ENCODE measurements at regions not wholly inside any gene's neighbourhood (a gene's known extent, or its start where the extent isn't known, plus 50 kb on each side); places are given as distances from the start of the nearest gene placed in this dataset.

- Histone ChIP-seq H3K4me1 (ENCODE audit: control insufficient read depth in 2 of 2, insufficient read depth in 2 of 2, low read length in 1 of 2) (no peaks in the 10 kb centered on the region), H3K27me3 (ENCODE audit: control insufficient read depth in 1 of 2, insufficient read depth in 2 of 2, low read length in 2 of 2) (no peaks in the 10 kb centered on the region), H3K4me3 (ENCODE audit: low read depth in 1 of 2, low read length in 2 of 2) (no peak overlapping the region), H3K27ac (ENCODE audit: low read depth in 2 of 2, low read length in 1 of 2) (no peak overlapping the region), H3K36me3 (ENCODE audit: control insufficient read depth in 2 of 2, insufficient read depth in 2 of 2, low read length in 1 of 2) (no peaks in the 10 kb centered on the region), H3K9me3 (ENCODE audit: control insufficient read depth in 2 of 2, insufficient read depth in 1 of 2, low read depth in 1 of 2, low read length in 1 of 2) (no peaks in the 10 kb centered on the region)
- WGBS, 2 donors: 89 to 99% methylated on average over 1 of the region's 1 CpG
Observed at GRCh38 chr2:59910166-59910565, 643.3 kb downstream of the BCL11A start.

DNA sequence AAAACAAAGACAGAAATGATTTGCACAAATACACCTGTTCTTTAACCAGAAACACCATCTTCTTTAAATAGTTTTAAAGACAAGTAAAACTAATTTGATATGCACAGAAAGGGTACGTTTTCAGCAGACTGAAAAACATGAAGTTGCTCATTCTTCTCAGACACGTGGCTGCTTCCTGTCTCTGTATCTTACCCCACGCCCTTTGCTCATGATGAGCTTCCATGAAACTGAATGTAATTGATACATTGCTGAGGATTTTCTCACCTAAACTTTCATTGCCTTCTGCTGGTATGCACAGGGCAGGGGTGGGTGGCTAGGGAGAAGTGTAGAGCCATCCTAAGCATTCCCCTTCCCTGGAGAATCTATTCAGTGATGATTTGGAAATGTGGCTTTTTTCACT, 644.3 kb downstream of the BCL11A start:
- H3K4me3 ChIP-seq (ENCODE audit: low read depth in 1 of 2, low read length in 2 of 2): no peak overlapping the region
- H3K36me3 ChIP-seq (ENCODE audit: control insufficient read depth in 2 of 2, insufficient read depth in 2 of 2, low read length in 1 of 2): no peaks in the 10 kb centered on the region
- 61 to 63% methylated on average over 3 of the region's 3 CpGs for WGBS, 2 donors
- no peaks in the 10 kb centered on the region for H3K27me3 ChIP-seq (ENCODE audit: control insufficient read depth in 1 of 2, insufficient read depth in 2 of 2, low read length in 2 of 2)
- H3K9me3 ChIP-seq (ENCODE audit: control insufficient read depth in 2 of 2, insufficient read depth in 1 of 2, low read depth in 1 of 2, low read length in 1 of 2): no peaks in the 10 kb centered on the region
- H3K27ac ChIP-seq (ENCODE audit: low read depth in 2 of 2, low read length in 1 of 2): no peak overlapping the region
- H3K4me1 ChIP-seq (ENCODE audit: control insufficient read depth in 2 of 2, insufficient read depth in 2 of 2, low read length in 1 of 2): no peaks in the 10 kb centered on the region

GRCh38 chr2:59905731-59906130, 647.7 kb downstream of the BCL11A start:
- no peak overlapping the region for H3K27ac ChIP-seq (ENCODE audit: low read depth in 2 of 2, low read length in 1 of 2)
- 74 to 76% methylated on average over 2 of the region's 2 CpGs for WGBS, 2 donors
- no peaks in the 10 kb centered on the region for H3K36me3 ChIP-seq (ENCODE audit: control insufficient read depth in 2 of 2, insufficient read depth in 2 of 2, low read length in 1 of 2)
- no peaks in the 10 kb centered on the region for H3K9me3 ChIP-seq (ENCODE audit: control insufficient read depth in 2 of 2, insufficient read depth in 1 of 2, low read depth in 1 of 2, low read length in 1 of 2)
- H3K27me3 ChIP-seq (ENCODE audit: control insufficient read depth in 1 of 2, insufficient read depth in 2 of 2, low read length in 2 of 2): no peaks in the 10 kb centered on the region
- H3K4me1 ChIP-seq (ENCODE audit: control insufficient read depth in 2 of 2, insufficient read depth in 2 of 2, low read length in 1 of 2): no peaks in the 10 kb centered on the region
- no peak overlapping the region for H3K4me3 ChIP-seq (ENCODE audit: low read depth in 1 of 2, low read length in 2 of 2)

DNA sequence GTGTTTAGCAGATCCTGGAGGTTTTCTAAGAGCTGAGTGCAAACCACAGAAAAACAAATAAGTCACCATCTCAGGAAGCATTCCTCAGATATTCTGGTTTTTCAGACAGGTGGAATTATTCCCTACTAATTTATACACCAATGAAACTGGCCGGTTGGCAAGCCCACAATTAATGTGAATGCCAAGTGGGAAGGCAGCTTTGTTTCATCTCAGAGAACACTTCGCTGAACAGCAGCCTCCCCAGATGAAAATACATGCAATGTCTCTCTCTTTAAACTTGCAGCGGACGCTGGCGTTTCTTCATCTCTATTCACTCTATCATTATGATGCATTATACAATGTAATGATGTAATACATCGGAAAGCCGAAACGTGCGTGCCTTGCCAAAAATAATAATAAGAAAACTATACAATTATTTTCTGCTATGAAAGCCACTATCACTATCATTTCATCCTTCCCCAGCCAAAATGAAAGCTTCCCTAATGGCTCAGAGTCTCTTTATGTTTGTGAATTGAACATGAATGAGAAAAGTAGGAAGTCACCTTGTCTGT, 649.4 kb downstream of the BCL11A start:
- Histone ChIP-seq H3K36me3 (ENCODE audit: control insufficient read depth in 2 of 2, insufficient read depth in 2 of 2, low read length in 1 of 2) (no peaks in the 10 kb centered on the region), H3K27ac (ENCODE audit: low read depth in 2 of 2, low read length in 1 of 2) (no peak overlapping the region), H3K27me3 (ENCODE audit: control insufficient read depth in 1 of 2, insufficient read depth in 2 of 2, low read length in 2 of 2) (no peaks in the 10 kb centered on the region), H3K4me3 (ENCODE audit: low read depth in 1 of 2, low read length in 2 of 2) (no peak overlapping the region), H3K9me3 (ENCODE audit: control insufficient read depth in 2 of 2, insufficient read depth in 1 of 2, low read depth in 1 of 2, low read length in 1 of 2) (no peaks in the 10 kb centered on the region), H3K4me1 (ENCODE audit: control insufficient read depth in 2 of 2, insufficient read depth in 2 of 2, low read length in 1 of 2) (no peaks in the 10 kb centered on the region)
- WGBS, 2 donors: 58 to 59% methylated on average over 9 of the region's 9 CpGs

DNA sequence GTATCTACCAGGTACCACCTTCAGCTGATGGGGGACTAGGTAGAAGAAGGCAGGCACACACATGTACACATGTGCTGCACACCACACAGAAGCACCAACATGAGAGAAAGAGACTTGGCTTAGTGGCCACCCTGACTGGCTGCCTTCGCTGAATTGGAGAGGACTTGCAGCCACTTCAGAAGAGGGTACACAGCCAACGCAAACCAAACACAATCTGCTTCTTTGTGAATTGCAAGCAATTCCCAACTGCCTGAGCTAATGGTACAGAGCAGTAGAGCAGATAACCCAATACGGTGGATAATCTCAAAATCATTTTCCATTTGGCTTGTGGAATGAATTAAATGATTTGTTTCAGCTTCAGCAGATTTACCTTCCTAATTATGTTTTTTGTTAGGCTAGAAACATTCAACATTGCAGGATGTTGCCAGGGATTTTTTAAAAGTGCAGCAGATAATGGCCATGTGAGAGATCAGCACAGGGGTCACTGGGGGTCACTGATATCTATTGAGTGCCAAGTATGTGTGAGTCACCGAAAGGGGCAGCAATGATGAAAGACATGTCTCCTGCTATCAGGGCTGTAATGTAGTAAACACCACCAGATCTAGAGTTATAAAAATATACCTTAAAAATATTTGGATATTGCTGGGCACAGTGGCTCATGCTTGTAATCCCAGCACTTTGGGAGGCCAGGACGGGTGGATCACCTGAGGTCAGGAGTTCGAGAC, 652.6 kb downstream of the BCL11A start:
- Histone ChIP-seq H3K36me3 (ENCODE audit: control insufficient read depth in 2 of 2, insufficient read depth in 2 of 2, low read length in 1 of 2) (no peaks in the 10 kb centered on the region), H3K27ac (ENCODE audit: low read depth in 2 of 2, low read length in 1 of 2) (no peak overlapping the region), H3K4me3 (ENCODE audit: low read depth in 1 of 2, low read length in 2 of 2) (no peak overlapping the region), H3K4me1 (ENCODE audit: control insufficient read depth in 2 of 2, insufficient read depth in 2 of 2, low read length in 1 of 2) (no peaks in the 10 kb centered on the region), H3K27me3 (ENCODE audit: control insufficient read depth in 1 of 2, insufficient read depth in 2 of 2, low read length in 2 of 2) (no peaks in the 10 kb centered on the region), H3K9me3 (ENCODE audit: control insufficient read depth in 2 of 2, insufficient read depth in 1 of 2, low read depth in 1 of 2, low read length in 1 of 2) (no peaks in the 10 kb centered on the region)
- 81 to 89% methylated on average over 6 of the region's 6 CpGs for WGBS, 2 donors

- WGBS, 2 donors: 85 to 90% methylated on average over 3 of the region's 3 CpGs
- H3K27ac ChIP-seq (ENCODE audit: low read depth in 2 of 2, low read length in 1 of 2): no peak overlapping the region
- no peak overlapping the region for H3K4me3 ChIP-seq (ENCODE audit: low read depth in 1 of 2, low read length in 2 of 2)
- no peaks in the 10 kb centered on the region for H3K4me1 ChIP-seq (ENCODE audit: control insufficient read depth in 2 of 2, insufficient read depth in 2 of 2, low read length in 1 of 2)
- no peaks in the 10 kb centered on the region for H3K27me3 ChIP-seq (ENCODE audit: control insufficient read depth in 1 of 2, insufficient read depth in 2 of 2, low read length in 2 of 2)
- H3K9me3 ChIP-seq (ENCODE audit: control insufficient read depth in 2 of 2, insufficient read depth in 1 of 2, low read depth in 1 of 2, low read length in 1 of 2): no peaks in the 10 kb centered on the region
- H3K36me3 ChIP-seq (ENCODE audit: control insufficient read depth in 2 of 2, insufficient read depth in 2 of 2, low read length in 1 of 2): no peaks in the 10 kb centered on the region
Observed at GRCh38 chr2:59899692-59900091, 653.8 kb downstream of the BCL11A start.

- Histone ChIP-seq H3K4me1 (ENCODE audit: control insufficient read depth in 2 of 2, insufficient read depth in 2 of 2, low read length in 1 of 2) (no peaks in the 10 kb centered on the region), H3K4me3 (ENCODE audit: low read depth in 1 of 2, low read length in 2 of 2) (no peak overlapping the region), H3K36me3 (ENCODE audit: control insufficient read depth in 2 of 2, insufficient read depth in 2 of 2, low read length in 1 of 2) (no peaks in the 10 kb centered on the region), H3K9me3 (ENCODE audit: control insufficient read depth in 2 of 2, insufficient read depth in 1 of 2, low read depth in 1 of 2, low read length in 1 of 2) (no peaks in the 10 kb centered on the region), H3K27me3 (ENCODE audit: control insufficient read depth in 1 of 2, insufficient read depth in 2 of 2, low read length in 2 of 2) (no peaks in the 10 kb centered on the region), H3K27ac (ENCODE audit: low read depth in 2 of 2, low read length in 1 of 2) (no peak overlapping the region)
- 56 to 73% methylated on average over 3 of the region's 3 CpGs for WGBS, 2 donors
Observed at GRCh38 chr2:59896499-59897245, 656.8 kb downstream of the BCL11A start.

- no peak overlapping the region for H3K27ac ChIP-seq (ENCODE audit: low read depth in 2 of 2, low read length in 1 of 2)
Observed at GRCh38 chr2:59893612-59894011, 659.8 kb downstream of the BCL11A start.

DNA sequence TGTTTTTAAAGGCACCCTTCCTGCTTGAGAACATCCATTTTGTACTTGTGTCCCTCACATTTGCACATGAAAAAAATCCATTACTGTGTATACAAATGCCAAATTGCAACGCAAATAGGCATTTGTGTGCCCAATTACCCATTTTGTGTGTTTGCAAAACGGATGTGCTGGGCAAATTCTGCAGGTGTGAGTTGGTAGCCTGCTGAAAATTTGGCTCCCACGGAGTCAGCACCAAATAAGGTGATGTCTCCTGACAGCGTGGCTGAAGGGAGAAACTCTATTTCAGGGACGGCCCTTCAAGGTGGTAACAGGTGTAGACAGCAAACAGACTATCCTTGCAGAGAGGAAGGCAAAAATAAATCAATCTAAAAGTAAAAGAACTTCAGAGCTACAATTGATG, 661.1 kb downstream of the BCL11A start:
- 75 to 77% methylated on average over 5 of the region's 5 CpGs for whole genome bisulfite sequencing, 2 donors
- Histone ChIP-seq H3K4me3 (ENCODE audit: low read depth in 1 of 2, low read length in 2 of 2) (no peak overlapping the region), H3K27me3 (ENCODE audit: control insufficient read depth in 1 of 2, insufficient read depth in 2 of 2, low read length in 2 of 2) (no peaks in the 10 kb centered on the region)

More at GRCh38 chr2:59893612-59894011, 659.8 kb downstream of the BCL11A start:
- no peaks in the 10 kb centered on the region for H3K27me3 ChIP-seq (ENCODE audit: control insufficient read depth in 1 of 2, insufficient read depth in 2 of 2, low read length in 2 of 2)
- no peaks in the 10 kb centered on the region for H3K4me1 ChIP-seq (ENCODE audit: control insufficient read depth in 2 of 2, insufficient read depth in 2 of 2, low read length in 1 of 2)
- 66% methylated on average over 2 of the region's 2 CpGs for WGBS, 2 donors
- H3K9me3 ChIP-seq (ENCODE audit: control insufficient read depth in 2 of 2, insufficient read depth in 1 of 2, low read depth in 1 of 2, low read length in 1 of 2): no peaks in the 10 kb centered on the region
- no peaks in the 10 kb centered on the region for H3K36me3 ChIP-seq (ENCODE audit: control insufficient read depth in 2 of 2, insufficient read depth in 2 of 2, low read length in 1 of 2)
- H3K4me3 ChIP-seq (ENCODE audit: low read depth in 1 of 2, low read length in 2 of 2): no peak overlapping the region

More for the DNA sequence above, 661.1 kb downstream of the BCL11A start:
- H3K36me3 ChIP-seq (ENCODE audit: control insufficient read depth in 2 of 2, insufficient read depth in 2 of 2, low read length in 1 of 2): no peaks in the 10 kb centered on the region
- H3K9me3 ChIP-seq (ENCODE audit: control insufficient read depth in 2 of 2, insufficient read depth in 1 of 2, low read depth in 1 of 2, low read length in 1 of 2): no peaks in the 10 kb centered on the region
- no peak overlapping the region for H3K27ac ChIP-seq (ENCODE audit: low read depth in 2 of 2, low read length in 1 of 2)
- no peaks in the 10 kb centered on the region for H3K4me1 ChIP-seq (ENCODE audit: control insufficient read depth in 2 of 2, insufficient read depth in 2 of 2, low read length in 1 of 2)
